ENCODE measurements at regions not wholly inside any gene's neighbourhood (a gene's known extent, or its start where the extent isn't known, plus 50 kb on each side); places are given as distances from the start of the nearest gene placed in this dataset.
"Not testable (repeated sequence)": the region's sequence is repeated elsewhere in the genome, so short reads cannot be mapped to it uniquely, and the experiment has no call there.

- DNase-seq (ENCODE audit: low spot score), result no peak
Measured at GRCh38 chr5:25568989-25569625, 924.3 kb upstream of the CDH10 start.

GRCh38 chr5:25568294-25568693 is 923.5 kb upstream of the CDH10 start:
- DNase-seq (ENCODE audit: low spot score), result no peak

DNA sequence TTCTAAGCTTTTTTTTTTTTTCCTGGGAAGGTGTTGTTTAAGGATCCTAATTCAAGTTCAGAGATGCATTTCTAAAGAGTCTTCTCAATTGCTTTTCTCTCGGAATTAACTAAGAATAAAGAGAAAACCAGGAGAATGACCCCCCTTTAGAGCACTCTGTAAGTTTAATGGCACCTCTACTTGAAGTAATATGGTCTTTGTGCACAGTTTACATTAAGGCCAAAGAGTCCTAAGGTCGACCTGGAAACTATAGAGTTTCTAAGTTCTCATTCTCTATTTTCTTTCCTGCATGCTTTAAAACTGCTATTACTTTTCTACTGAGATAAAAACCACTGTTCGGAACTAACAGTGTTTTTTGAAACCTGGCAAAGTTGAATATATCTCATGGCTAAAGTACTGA is 923.1 kb upstream of the CDH10 start:
- no peak for DNase-seq (ENCODE audit: low spot score)

DNA sequence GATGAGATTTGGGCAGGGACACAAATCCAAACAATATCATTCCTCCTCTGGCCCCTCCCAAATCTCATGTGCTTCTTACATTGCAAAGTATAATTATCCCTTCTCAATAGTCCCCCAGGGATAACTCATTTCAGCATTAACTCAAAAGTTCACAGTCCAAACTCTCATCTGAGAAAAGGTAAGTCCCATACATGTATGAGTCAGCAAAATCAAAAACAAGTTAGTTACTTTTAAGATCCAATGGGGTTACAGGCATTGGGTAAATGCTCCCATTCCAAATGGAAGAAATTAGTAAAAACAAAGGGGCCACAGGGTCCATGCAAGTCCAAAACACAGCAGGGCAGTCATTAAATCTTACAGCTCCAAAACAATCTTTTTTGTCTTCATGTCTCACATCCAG is 917.9 kb upstream of the CDH10 start:
- no peak for DNase-seq (ENCODE audit: low spot score)

GRCh38 chr5:25554077-25554476 is 909.3 kb upstream of the CDH10 start:
- DNase-seq (ENCODE audit: low spot score), result no peak

GRCh38 chr5:25552871-25553481 is 908.2 kb upstream of the CDH10 start:
- no peak for DNase-seq (ENCODE audit: low spot score)

- DNase-seq (ENCODE audit: low spot score), result no peak
Measured at GRCh38 chr5:25550793-25551192, 906.0 kb upstream of the CDH10 start.

DNA sequence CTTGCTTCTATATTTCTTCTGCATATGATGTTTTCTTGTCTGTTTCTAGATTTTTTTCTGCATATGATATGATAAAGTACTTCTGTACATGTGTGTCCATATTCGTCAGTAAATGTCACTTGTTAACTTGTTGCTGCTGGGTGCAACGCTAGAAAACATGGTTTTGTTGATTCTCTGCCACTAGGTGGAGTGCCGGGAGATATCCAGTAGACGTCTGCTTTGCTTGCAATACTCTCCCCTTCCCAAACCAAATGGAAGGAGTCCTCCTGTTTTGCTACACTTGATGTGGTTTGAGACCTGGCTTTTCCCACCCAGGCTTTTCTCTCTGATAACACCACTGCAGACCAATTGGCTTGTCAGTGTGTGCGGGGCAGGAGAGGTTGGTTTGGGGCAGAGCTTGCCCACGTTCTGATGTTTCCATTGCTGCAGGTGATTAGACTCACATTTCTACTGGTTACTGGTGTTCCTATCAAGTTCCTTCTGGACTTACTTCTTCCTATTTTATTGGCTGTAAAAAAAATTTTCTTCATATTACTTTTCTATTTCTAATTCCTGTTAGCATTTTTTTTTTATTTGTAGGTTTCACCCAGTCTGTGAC is 900.0 kb upstream of the CDH10 start:
- peak; percentile 32 for DNase-seq (ENCODE audit: low spot score)

DNA sequence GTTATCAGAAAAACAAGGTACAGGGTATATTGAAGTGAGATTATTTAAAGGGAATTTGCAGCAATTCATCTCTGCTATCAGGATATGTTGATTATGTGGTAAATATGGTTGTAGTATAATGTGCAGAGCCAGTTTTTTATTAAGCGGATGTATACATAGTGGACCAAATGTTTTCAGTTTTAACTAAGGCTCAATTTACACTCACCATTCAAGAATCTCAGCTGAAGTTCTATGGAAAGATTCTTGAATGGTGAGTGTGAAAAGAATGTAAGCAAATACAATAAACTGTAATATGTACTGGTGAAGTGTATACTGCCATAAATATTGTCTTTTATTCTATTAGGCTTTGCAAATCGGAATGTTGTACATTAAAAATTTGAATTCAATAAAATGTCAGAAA is 895.9 kb upstream of the CDH10 start:
- DNase-seq (ENCODE audit: low spot score), result no peak

- no peak for DNase-seq (ENCODE audit: low spot score)
Measured at GRCh38 chr5:25539536-25539935, 894.8 kb upstream of the CDH10 start.

GRCh38 chr5:25536461-25536860 is 891.7 kb upstream of the CDH10 start:
- not testable (repeated sequence) for DNase-seq (ENCODE audit: low spot score)

- no peak for DNase-seq (ENCODE audit: low spot score)
Measured at GRCh38 chr5:25516141-25516540, 871.4 kb upstream of the CDH10 start.

- DNase-seq (ENCODE audit: low spot score), result no peak
Measured at GRCh38 chr5:25515525-25515924, 870.7 kb upstream of the CDH10 start.

GRCh38 chr5:25510692-25511091 is 865.9 kb upstream of the CDH10 start:
- DNase-seq (ENCODE audit: low spot score), result not testable (repeated sequence)

- DNase-seq (ENCODE audit: low spot score), result not testable (repeated sequence)
Measured at GRCh38 chr5:25508011-25508410, 863.2 kb upstream of the CDH10 start.

DNA sequence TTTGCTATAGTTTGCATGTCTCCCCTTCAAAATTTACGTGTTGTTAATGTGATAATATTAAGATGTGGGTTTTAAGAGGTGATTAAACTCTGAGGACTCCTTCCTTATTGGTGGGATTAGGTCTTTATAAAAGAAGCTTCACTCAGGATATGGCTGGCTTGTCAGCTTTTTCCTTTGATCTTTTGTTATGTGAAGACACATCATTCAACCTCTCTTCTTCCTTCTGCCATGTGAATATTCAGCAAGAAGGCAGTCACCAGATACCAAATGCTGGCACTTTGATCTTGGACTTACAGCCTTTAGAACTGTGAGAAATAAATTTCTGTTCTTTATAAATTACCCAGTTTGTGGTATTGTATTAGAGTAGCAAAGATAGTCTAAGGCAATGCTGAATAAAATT is 855.9 kb upstream of the CDH10 start:
- DNase-seq (ENCODE audit: low spot score), result no peak

- DNase-seq (ENCODE audit: low spot score), result no peak
Measured at GRCh38 chr5:25489834-25490538, 845.2 kb upstream of the CDH10 start.

- no peak for DNase-seq (ENCODE audit: low spot score)
Measured at GRCh38 chr5:25488119-25488518, 843.3 kb upstream of the CDH10 start.

- no peak for DNase-seq (ENCODE audit: low spot score)
Measured at GRCh38 chr5:25484391-25484790, 839.6 kb upstream of the CDH10 start.

DNA sequence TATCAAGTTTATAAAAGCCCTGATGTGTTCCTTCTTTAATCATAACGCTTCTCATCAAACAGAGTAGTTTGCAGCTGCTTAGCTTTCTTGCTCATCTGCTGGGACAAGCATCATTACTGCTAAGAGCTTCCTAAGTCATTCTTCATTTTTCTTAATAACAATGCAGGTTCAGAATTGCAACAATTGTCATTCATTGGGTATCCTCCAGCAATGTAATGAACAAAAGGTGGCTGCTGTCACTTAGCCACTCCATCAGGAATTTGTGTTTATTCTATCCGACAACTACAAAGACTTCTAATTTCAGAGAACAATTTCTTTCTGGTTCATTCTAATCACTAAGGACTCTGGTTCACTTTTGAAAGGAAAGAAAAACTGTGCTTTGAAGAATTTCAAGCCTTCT is 836.7 kb upstream of the CDH10 start:
- DNase-seq (ENCODE audit: low spot score), result no peak

DNA sequence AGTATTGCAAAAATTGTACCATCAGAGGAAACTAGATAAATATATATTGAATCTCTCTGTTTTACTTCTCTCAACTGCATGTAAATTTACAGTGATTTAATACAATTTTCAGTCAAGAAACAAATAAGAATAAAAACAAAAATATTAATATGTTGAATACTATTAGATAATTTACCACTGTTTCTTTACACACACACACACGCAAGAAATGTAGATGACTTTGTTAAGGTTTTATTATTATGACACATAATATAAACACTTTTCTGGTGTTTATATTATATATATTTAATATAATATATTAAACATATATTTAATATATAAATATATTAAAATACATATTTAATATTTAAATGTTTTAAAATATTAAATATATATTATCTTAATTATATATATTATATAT is 814.3 kb upstream of the CDH10 start:
- DNase-seq (ENCODE audit: low spot score), result no peak

DNA sequence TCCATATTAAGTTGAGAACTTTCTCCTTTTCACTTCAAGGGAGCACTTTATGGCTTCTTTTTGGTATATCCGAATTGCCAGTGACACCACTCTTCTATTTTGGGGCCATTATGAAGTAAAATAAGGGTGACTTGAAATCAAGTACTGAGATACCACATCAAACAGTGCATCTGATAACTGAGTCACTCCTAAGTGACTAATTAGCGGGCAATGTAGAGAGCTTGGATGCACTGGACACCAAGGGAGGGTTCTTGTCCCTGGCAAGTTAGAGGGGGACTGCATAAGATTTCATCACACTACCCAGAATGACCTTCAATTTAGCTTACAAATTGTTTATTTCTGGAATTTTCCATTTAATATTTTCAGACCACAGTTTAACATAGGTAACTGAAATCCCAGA is 813.9 kb upstream of the CDH10 start:
- no peak for DNase-seq (ENCODE audit: low spot score)

GRCh38 chr5:25453500-25453899 is 808.7 kb upstream of the CDH10 start:
- DNase-seq (ENCODE audit: low spot score), result no peak

Measured in globus pallidus (tissue), 1 donor.